HEK293T (cell line): ENCODE measurements at regions not wholly inside any gene's neighbourhood (a gene's known extent, or its start where the extent isn't known, plus 50 kb on each side); places are given as distances from the start of the nearest gene placed in this dataset.
"Not testable (repeated sequence)": the region's sequence is repeated elsewhere in the genome, so short reads cannot be mapped to it uniquely, and the experiment has no call there.

Experiments used
- ARNT ChIP-seq: fragments of 450-650 bp; IDR thresholded peaks from 2 replicates; pipeline ENCODE4 v1.6.1; 2017; ENCODE audit warnings: mild to moderate bottlenecking
- FOXA1 ChIP-seq: fragments of 450-650 bp; IDR thresholded peaks from 2 replicates; pipeline ENCODE4 v1.6.1; 2016; ENCODE audit warnings: mild to moderate bottlenecking
- LEF1 ChIP-seq: fragments of 450-650 bp; IDR thresholded peaks from 2 replicates; pipeline ENCODE4 v1.6.1; 2017; ENCODE audit warnings: mild to moderate bottlenecking, borderline replicate concordance
- SP1 ChIP-seq: fragments of 450-650 bp; IDR thresholded peaks from 2 replicates; pipeline ENCODE4 v1.6.1; 2017
- ZNF384 ChIP-seq: fragments of 450-650 bp; IDR thresholded peaks from 2 replicates; pipeline ENCODE4 v1.6.1; 2016

DNA sequence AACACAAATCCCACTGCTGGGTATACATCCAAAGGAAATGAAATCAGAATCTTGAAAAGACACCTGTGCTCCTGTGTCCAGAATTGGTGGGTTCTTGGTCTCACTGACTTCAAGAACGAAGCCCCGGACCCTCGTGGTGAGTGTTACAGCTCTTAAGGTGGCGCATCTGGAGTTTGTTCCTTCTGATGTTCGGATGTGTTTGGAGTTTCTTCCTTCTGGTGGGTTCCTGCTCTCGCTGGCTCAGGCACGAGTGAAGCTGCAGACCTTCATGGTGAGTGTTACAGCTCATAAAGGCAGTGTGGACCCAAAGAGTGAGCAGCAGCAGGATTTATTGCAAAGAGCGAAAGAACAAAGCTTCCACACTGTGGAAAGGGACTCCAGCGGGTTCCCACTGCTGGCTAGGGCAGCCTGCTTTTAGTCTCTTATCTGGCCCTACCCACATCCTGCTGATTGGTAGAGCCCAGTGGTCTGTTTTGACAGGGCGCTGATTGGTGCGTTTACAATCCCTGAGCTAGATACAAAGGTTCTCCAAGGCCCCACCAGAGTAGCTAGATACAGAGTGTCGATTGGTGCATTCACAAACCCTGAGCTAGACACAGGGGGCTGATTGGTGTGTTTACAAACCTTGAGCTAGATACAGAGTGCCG, 80.0 kb upstream of the RGPD4 start:
- TF ChIP-seq ZNF384, ARNT, LEF1, SP1, FOXA1: not testable (repeated sequence)
